GM18867 (cell line): ENCODE measurements at regions not wholly inside any gene's neighbourhood (a gene's known extent, or its start where the extent isn't known, plus 50 kb on each side); places are given as distances from the start of the nearest gene placed in this dataset.
"Not testable (repeated sequence)": the region's sequence is repeated elsewhere in the genome, so short reads cannot be mapped to it uniquely, and the experiment has no call there.

ENCODE experiments used
- ATAC-seq: cut with Tn5 transposase; IDR thresholded peaks from one replicate; pipeline ENCODE4 v1.9.1; 2021; ENCODE audit warnings: mild to moderate bottlenecking, moderate library complexity; ENCODE audit not compliant: unreplicated experiment

GRCh38 chr15:20244792-20245191, 296.8 kb downstream of the GOLGA6L6 start:
- peak; percentile 34 for ATAC-seq

- not testable (repeated sequence) for ATAC-seq
Measured at GRCh38 chr15:20243486-20244240, 297.9 kb downstream of the GOLGA6L6 start.

DNA sequence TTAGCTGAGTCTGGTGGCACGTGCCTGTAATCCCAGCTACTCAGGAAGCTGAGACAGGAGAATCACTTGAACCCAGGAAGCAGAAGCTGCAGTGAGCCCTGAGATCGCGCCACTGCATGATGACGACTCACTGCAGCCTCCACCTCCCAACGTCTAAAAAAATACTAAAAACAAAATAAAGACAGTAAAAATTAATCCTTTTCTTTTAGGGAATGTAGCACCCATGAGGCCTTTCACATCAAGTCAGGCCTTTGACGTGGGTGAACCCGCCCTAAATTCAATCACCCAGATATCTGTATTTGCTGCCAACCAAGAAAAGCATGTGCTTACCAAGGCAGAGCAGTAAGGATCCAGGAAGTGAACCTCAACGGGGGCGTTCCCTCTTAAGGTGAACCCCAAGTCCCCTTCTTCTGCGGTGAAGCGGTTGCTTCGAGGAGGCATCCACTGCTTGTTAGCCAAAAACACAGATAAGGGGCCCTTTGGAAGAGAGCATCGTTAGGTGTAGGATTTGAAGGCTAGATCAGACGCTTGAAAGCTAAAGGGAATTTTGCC, 301.2 kb downstream of the GOLGA6L6 start:
- ATAC-seq, result not testable (repeated sequence)

GRCh38 chr15:20239186-20239585, 302.4 kb downstream of the GOLGA6L6 start:
- not testable (repeated sequence) for ATAC-seq

GRCh38 chr15:20237256-20238020, 304.2 kb downstream of the GOLGA6L6 start:
- ATAC-seq, result not testable (repeated sequence)

- not testable (repeated sequence) for ATAC-seq
Measured at GRCh38 chr15:20235728-20236127, 305.9 kb downstream of the GOLGA6L6 start.

GRCh38 chr15:20234006-20234540, 307.5 kb downstream of the GOLGA6L6 start:
- not testable (repeated sequence) for ATAC-seq

- ATAC-seq, result not testable (repeated sequence)
Measured at GRCh38 chr15:20232457-20232856, 309.1 kb downstream of the GOLGA6L6 start.

- ATAC-seq, result not testable (repeated sequence)
Measured at GRCh38 chr15:20230656-20231055, 310.9 kb downstream of the GOLGA6L6 start.

DNA sequence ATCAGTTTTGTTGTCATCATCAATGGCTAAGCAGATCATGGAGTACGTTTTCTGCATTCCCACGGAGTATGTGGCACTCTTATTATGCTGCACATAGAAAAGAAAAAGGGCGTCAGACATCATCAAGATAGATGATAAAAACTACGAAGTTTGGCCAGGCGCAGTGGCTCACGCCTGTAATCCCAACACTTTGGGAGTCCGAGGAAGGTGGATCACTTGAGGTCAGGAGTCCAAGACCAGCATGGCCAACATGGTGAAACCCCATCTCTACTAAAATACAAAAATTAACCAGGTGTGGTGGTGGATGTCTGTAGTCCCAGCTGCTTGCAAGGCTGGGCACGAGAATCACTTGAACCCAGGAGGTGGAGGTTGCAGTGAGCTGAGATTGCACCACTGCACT, 312.8 kb downstream of the GOLGA6L6 start:
- ATAC-seq, result not testable (repeated sequence)

DNA sequence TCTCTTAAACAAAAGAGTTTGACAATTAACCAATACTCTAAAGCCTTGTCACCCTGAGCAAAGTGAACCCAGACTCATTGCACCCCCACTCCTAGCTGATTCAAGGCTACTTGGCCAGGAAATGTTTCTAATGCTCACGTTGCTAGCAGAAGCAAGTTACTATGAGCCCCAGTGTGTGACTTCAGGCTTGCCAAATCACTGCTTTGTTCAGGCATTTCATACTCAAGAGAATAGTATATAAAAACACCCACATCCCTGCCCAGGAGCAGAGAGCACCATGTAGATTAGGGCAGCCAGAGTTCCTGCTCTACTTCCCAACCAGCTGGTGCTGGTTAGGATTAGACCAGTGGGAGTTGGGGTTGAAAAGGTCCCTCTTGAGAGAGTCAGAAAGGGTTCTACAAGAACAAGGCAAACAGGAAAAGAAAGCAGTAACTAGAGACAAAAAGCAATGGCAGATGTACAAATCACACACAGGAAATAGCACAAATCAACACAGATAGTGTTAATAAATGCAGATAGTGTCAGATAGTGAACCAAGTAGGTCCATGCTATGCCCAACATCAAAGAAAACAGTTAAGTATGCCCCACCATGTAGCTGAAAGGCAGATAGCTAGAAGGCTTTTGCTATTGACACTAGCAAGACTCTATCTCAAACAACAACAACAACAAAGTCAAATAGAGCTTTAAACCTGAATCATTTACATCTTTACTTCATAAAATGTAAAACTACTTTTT, 314.3 kb downstream of the GOLGA6L6 start:
- ATAC-seq, result not testable (repeated sequence)

DNA sequence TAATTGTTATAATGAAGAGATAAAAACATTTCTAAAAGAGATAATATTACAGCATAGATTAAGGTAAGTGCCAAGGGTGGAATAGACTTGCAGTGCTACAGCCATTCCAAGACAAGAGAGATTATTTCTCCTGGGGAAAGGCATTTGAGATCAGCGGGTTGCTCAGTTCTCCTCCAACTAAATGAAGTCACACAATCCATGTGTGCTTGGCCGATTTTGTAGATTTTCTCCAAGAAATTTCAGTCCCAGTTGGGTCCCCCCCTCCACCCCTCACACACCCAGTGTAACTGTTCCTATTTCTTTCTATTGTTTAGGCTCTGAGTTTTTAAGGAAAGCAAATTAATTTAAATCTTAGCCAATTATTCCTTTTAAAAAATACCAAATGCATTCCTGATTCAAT, 315.1 kb downstream of the GOLGA6L6 start:
- ATAC-seq, result not testable (repeated sequence)

DNA sequence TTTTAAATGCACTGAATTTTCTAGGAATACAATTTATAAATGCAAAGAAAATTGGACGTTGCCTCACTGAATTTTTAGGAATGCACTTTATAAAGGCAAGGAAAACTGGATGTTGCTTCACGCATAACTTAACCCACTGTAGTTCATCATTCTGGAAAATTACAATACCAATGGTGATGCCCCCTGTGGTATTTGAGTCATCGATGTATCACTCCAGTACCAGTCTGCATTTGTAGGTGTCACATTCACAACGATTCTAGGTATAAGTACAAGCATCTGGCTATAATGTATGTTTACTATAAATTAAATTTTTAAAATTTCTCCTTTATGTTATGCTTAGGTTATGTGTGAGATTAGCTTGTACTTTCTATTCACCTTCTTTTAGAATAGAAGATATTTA, 320.5 kb downstream of the GOLGA6L6 start:
- not testable (repeated sequence) for ATAC-seq

GRCh38 chr15:20219171-20219570, 322.4 kb downstream of the GOLGA6L6 start:
- not testable (repeated sequence) for ATAC-seq

DNA sequence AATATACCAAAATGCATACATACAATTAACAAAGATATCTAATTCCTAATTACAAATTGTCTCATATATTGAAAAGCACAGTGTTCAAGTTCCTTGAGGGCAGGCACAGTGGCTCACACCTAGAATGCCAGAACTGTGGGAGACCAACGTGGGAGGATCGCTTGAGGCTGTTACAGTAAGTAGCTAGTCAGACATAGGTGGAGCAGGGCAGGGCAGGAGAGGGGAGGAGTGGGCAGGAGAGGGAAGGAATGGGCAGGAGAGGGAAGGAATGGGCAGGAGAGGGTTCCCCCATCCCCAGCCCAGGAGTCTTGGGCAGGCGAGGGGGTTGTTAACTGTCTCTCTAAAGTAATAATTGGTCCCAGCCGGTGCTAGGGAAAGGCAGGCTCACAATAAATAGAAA, 325.9 kb downstream of the GOLGA6L6 start:
- ATAC-seq, result not testable (repeated sequence)

GRCh38 chr15:20214101-20214500, 327.5 kb downstream of the GOLGA6L6 start:
- ATAC-seq, result not testable (repeated sequence)

DNA sequence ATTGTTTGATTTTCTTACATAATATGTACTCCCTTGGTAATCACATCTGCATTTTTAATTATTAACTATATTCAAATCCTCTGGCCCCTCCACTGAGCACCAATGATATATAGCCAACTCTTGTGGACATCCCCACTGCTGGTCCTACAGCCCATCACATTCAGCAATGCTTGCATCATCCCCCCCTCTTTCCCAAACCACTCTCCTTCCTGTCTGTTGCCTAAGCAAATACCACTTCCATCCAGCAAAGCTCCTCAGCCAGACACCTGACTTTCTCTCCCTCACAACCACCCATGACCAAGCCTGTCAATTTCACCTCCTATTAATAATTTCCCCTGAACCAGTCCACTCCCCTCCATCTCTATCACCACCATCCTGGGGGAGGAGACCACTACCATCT, 330.1 kb downstream of the GOLGA6L6 start:
- ATAC-seq, result not testable (repeated sequence)

DNA sequence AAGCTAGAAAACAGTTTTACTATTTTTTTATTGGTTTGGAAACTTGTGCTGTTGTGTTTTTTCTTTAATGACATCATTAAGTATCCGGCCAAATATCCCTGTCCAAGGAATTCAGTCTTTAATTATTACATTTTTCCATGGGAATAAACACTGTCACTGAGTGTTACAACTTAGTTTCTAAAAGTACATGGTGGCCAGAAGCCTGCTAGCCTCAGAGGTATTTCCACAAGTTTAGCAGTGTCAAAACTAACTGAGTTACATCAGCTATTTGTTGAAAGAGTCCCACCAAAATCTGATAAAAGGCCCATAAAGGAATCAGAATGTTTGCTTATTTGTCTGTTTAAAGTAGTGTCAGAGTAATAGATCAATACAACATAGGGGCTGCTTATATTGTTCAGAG, 331.6 kb downstream of the GOLGA6L6 start:
- ATAC-seq, result not testable (repeated sequence)

GRCh38 chr15:20207607-20208006, 334.0 kb downstream of the GOLGA6L6 start:
- ATAC-seq, result peak; percentile 72

DNA sequence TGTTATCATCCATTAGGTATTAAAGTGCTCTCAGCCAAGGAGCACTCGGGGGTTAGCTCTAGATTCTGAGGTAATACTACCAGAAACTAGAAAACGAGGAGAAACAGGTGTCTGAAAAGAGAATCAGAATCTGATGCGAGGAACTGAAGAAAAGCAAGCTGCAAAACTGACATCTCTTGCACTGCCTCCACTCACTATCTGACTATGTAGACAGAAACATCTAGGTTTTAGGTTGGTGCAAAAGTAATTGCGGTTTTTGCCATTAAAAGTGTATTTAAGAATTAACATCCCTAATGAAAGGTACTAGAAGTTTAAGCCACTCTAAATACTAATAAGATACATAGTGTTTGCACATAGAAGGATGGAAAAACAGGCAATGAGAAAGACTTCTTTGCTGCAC, 334.4 kb downstream of the GOLGA6L6 start:
- ATAC-seq, result peak; percentile 43
